ENCODE measurements at regions not wholly inside any gene's neighbourhood (a gene's known extent, or its start where the extent isn't known, plus 50 kb on each side); places are given as distances from the start of the nearest gene placed in this dataset.

- H3K27me3 ChIP-seq = peaks cover 6% of the 10 kb centered on the region
- peak; percentile 34 to 64 (median 41) for DNase-seq
- no peaks in the 10 kb centered on the region for H3K9me3 ChIP-seq (replicated peaks in 1 of 3)
- TF ChIP-seq POLR2A (IDR thresholded peaks at IDR 0.05) (no peak), CTCF (IDR thresholded peaks at IDR 0.05) (peak; percentile 15 to 52 (median 44))
- H3K4me3 ChIP-seq = no peak overlapping the region
- intact Hi-C loops (cut with DNase I) = loop anchor here in 1 of 2 donors (10.0 kb wide), 1 partner anchor 296 kb away; no protein-coding TSS in a partner anchor
- no peak overlapping the region for H3K27ac ChIP-seq
- H3K4me1 ChIP-seq (replicated peaks in 1 of 2) = no peaks in the 10 kb centered on the region
- WGBS, 4 donors = 0 to 2% (median 1%) methylated on average over 2 of the region's 2 CpGs
- H3K36me3 ChIP-seq (replicated peaks in 1 of 2) = no peaks in the 10 kb centered on the region
Measured at GRCh38 chr4:74671080-74671698, 123.1 kb downstream of the BTC start.

DNA sequence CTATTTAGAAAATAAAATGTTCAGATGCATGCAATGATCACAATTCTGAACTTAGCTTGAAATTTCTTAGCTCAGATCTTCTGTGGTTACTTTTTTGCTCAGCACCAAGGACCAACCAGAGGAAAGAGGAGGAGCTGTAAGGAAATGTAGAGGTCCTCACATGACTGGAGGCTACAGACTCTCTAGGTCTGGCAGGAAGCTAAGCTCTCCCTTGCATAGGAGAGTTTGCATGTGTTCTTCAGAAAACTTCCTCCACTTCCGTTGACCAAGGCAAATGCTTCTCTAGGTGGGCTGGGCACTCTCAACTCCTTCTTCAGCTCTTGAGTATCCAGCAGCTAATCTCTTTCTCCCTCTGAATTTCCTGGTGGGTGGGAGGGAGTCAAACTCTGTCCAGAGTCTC lies 119.6 kb downstream of the BTC start:
- Histone ChIP-seq H3K27ac (no peak overlapping the region), H3K4me3 (no peak overlapping the region), H3K27me3 (no peaks in the 10 kb centered on the region), H3K4me1 (replicated peaks in 1 of 2) (no peaks in the 10 kb centered on the region), H3K9me3 (replicated peaks in 1 of 3) (no peaks in the 10 kb centered on the region), H3K36me3 (replicated peaks in 1 of 2) (no peaks in the 10 kb centered on the region)
- TF ChIP-seq CTCF (IDR thresholded peaks at IDR 0.05) = no peak
- TF ChIP-seq POLR2A (IDR thresholded peaks at IDR 0.05) = no peak
- WGBS, 4 donors = 12 to 37% (median 26%) methylated on average over 1 of the region's 1 CpG
- intact Hi-C loops (cut with DNase I) = loop anchor here (5.0 to 10.0 kb wide), 2 partner anchors 297 to 300 kb away; no protein-coding TSS in a partner anchor
- DNase-seq = no peak

GRCh38 chr4:74675673-74676279 lies 118.5 kb downstream of the BTC start:
- TF ChIP-seq CTCF (IDR thresholded peaks at IDR 0.05) = peak; percentile 43 to 82 (median 72)
- no peak for TF ChIP-seq POLR2A (IDR thresholded peaks at IDR 0.05)
- peak in 5 of 7 donors; percentile 32 to 57 (median 37) for DNase-seq
- Histone ChIP-seq H3K4me1 (replicated peaks in 1 of 2) (no peaks in the 10 kb centered on the region), H3K9me3 (replicated peaks in 1 of 3) (no peaks in the 10 kb centered on the region), H3K4me3 (no peak overlapping the region), H3K27ac (no peak overlapping the region), H3K36me3 (replicated peaks in 1 of 2) (no peaks in the 10 kb centered on the region), H3K27me3 (no peaks in the 10 kb centered on the region)
- intact Hi-C loops (cut with DNase I) = loop anchor here (5.0 to 10.0 kb wide), 2 partner anchors 298 to 301 kb away; no protein-coding TSS in a partner anchor
- WGBS, 4 donors = 7 to 12% (median 11%) methylated on average over 5 of the region's 5 CpGs

DNA sequence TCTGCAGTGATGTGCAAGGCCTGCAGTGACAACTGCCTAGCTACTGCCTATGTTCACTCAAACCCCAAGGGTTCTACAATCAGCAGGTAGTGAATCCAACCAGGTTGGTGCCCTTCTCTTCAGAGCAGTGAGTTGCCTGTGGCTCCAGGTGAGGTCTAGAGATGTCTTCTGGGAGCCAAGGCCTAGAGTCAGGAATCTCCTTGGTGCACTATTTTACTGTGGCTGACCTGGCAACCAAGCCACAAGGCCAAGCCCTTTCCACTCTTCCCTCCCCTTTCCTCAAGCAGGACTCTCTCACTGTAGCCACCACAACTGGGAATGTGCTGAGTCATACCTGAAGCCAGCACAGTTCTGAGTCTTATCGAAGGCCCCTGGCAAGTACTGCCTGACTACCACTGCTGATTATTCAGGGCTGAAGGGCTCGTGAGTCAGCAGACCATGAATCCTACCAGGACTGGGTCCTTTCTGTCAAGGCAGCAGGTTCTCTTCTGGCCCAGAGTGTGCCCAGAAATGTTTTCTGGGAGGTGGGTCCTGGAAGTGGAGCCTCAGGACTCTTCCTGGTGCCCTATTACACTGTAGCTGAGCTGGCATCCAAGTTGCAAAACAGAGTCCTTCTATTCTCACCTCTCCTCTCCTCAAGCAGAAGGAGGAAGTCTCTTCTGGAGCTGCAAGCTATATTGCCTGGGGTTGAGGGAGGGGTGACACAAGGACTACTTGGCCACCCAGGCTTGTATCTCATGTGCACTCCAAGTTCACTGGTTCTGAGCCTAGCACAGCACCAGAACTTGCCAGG lies 111.6 kb downstream of the BTC start:
- Histone ChIP-seq H3K27ac (no peak overlapping the region), H3K4me1 (replicated peaks in 1 of 2) (no peaks in the 10 kb centered on the region), H3K9me3 (replicated peaks in 1 of 3) (no peaks in the 10 kb centered on the region), H3K4me3 (no peak overlapping the region), H3K36me3 (replicated peaks in 1 of 2) (no peaks in the 10 kb centered on the region), H3K27me3 (no peaks in the 10 kb centered on the region)
- TF ChIP-seq POLR2A (IDR thresholded peaks at IDR 0.05) (no peak), CTCF (IDR thresholded peaks at IDR 0.05) (no peak)
- peak; percentile 45 to 82 (median 74) for DNase-seq
- 32 to 46% (median 40%) methylated on average over 2 of the region's 2 CpGs; no CpG with 5 or more reads in 1 of the 4 donors for WGBS, 4 donors
- intact Hi-C loops (cut with DNase I) = no loop called here
